Esophagus muscularis mucosa (tissue), 4 donors: ENCODE measurements at regions not wholly inside any gene's neighbourhood (a gene's known extent, or its start where the extent isn't known, plus 50 kb on each side); places are given as distances from the start of the nearest gene placed in this dataset.

Experiments
- DNase-seq: peaks from one replicate; pipeline ENCODE4 v3.0.0-alpha.2; 2017; ENCODE audit errors: extremely low spot score
- H3K27ac ChIP-seq, 4 donors: fragments of 200-600 bp; sonication (generic); replicated peaks in 1 of 4; 1 replicate in 3 of 4; 2 replicates in 1 of 4; pipeline ENCODE4 v1.5.1; 2016 to 2019; ENCODE audit warnings: mild to moderate bottlenecking in 1 of 4
- H3K27me3 ChIP-seq, 4 donors: fragments of 200-600 bp; sonication (generic); one replicate each; pipeline versions ENCODE4 v1.5.1 to v1.6.0; 2016 to 2019
- H3K36me3 ChIP-seq, 4 donors: fragments of 200-600 bp; sonication (generic); one replicate each; pipeline ENCODE4 v1.5.1; 2016 to 2019
- H3K4me1 ChIP-seq, 4 donors: fragments of 200-600 bp; sonication (generic); one replicate each; pipeline ENCODE4 v1.5.1; 2016 to 2019
- H3K4me3 ChIP-seq, 4 donors: fragments of 200-600 bp; sonication (generic); 1 replicate in 2 of 4; 2 replicates in 2 of 4; pipeline ENCODE4 v1.5.1; 2016 to 2019; ENCODE audit warnings: mild to moderate bottlenecking in 4 of 4, moderate library complexity in 1 of 4
- H3K9me3 ChIP-seq, 4 donors: fragments of 200-600 bp; sonication (generic); 1 replicate in 3 of 4; 2 replicates in 1 of 4; pipeline ENCODE4 v1.5.1; 2016 to 2019
- EP300 ChIP-seq: sonication (generic); formaldehyde crosslinking; IDR thresholded peaks from one replicate; pipeline ENCODE4 v1.6.1; 2017; ENCODE audit warnings: antibody characterized with exemption
- POLR2A ChIP-seq: fragments of 450-650 bp; IDR thresholded peaks from one replicate; pipeline ENCODE4 v1.6.1; 2017; ENCODE audit warnings: antibody characterized with exemption, moderate library complexity, mild to moderate bottlenecking, low read depth
- POLR2AphosphoS5 ChIP-seq, 2 donors: sonication (generic); formaldehyde crosslinking; IDR thresholded peaks; one replicate each; pipeline ENCODE4 v1.6.1; 2017; ENCODE audit warnings: antibody characterized with exemption in 2 of 2
- WGBS: methylation state at CpG from one replicate; pipeline ENCODE4 v1.1.5; 2018; 5-methylcytosine and 5-hydroxymethylcytosine counted together
- intact Hi-C: fragments of 100-400 bp; cut with DNase I; formaldehyde crosslinking; loops from one replicate; pipeline ENCODE4 v1.15.1; 2023
- TF ChIP-seq, protein P1 (sequence below), 3 experiments: fragments of 200-600 bp in 2 of 3; fragments of 450-650 bp in 1 of 3; sonication (generic) in 2 of 3; IDR thresholded peaks; one replicate each; pipeline ENCODE4 v1.5.1; 2017 to 2019; ENCODE audit warnings: antibody characterized with exemption in 3 of 3, mild to moderate bottlenecking in 2 of 3, moderate library complexity in 1 of 3

DNA sequence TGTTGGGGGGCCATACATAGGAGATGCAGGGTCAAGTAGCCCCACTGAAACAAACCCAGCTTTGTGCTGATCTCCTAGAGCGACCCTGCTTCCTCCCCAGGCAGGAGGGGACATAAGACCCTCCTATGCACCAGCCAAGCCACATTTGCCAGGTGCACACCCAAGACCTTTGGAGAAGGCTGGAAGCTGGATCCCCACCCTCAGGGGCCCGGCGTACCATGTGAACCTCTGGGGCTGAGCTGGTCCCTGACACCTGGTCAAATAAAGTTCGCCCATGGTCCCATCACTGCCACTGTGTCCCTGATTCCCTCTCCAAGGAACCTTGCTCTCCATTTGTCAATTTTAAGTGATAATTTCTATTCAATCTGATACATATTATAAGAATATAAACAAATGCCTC, 162.1 kb upstream of the VASH1 start:
- Histone ChIP-seq H3K4me3 (no peak overlapping the region), H3K4me1 (no peaks in the 10 kb centered on the region), H3K27ac (no peak overlapping the region), H3K9me3 (no peaks in the 10 kb centered on the region), H3K27me3 (peaks cover 0 to 4% (median 0%) of the 10 kb centered on the region in 4 donors), H3K36me3 (no peaks in the 10 kb centered on the region)
- intact Hi-C loops, result no loop called here
- WGBS, result 88% methylated on average over 4 of the region's 4 CpGs
- no peak for DNase-seq
- TF ChIP-seq POLR2AphosphoS5 (IDR thresholded peaks at IDR 0.05) (no peak), EP300 (no peak), POLR2A (no peak)
- TF ChIP-seq, protein P1, sequence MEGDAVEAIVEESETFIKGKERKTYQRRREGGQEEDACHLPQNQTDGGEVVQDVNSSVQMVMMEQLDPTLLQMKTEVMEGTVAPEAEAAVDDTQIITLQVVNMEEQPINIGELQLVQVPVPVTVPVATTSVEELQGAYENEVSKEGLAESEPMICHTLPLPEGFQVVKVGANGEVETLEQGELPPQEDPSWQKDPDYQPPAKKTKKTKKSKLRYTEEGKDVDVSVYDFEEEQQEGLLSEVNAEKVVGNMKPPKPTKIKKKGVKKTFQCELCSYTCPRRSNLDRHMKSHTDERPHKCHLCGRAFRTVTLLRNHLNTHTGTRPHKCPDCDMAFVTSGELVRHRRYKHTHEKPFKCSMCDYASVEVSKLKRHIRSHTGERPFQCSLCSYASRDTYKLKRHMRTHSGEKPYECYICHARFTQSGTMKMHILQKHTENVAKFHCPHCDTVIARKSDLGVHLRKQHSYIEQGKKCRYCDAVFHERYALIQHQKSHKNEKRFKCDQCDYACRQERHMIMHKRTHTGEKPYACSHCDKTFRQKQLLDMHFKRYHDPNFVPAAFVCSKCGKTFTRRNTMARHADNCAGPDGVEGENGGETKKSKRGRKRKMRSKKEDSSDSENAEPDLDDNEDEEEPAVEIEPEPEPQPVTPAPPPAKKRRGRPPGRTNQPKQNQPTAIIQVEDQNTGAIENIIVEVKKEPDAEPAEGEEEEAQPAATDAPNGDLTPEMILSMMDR (IDR thresholded peaks at IDR 0.05), result no peak

DNA sequence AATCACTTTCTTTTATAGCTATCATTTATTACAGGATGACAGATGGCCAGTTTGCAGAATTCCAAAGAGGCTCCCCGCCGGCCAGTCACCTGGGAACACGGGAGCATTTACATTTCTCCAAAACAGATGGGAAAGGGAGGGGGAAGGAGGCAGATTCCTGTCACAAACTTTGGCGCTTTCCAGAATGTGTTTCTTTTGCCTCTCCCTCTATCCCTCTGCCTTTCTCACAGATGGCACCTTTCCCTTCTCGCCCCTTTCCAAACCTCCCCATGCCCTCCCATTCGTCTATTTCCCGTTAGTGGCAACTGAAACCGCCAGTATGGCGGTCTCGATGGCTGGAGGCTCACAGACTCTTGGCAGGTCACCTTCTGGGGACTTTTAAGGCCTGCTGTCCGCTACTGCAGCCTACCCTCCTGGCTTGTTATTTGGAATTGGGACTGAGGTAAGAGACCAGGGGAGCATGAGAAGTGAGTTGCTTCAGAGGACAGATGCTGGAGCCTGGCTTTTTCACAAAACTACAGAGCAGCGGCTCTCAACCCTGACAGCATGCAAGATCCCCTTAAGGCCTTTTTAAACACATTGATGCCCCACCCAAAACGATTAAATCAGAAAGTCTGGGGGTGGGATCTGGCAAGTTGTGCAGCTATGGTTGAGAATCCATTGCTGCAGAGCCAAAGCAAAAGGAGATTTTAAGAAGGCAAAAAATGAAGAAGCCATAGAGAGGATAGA, 161.5 kb upstream of the VASH1 start:
- Histone ChIP-seq H3K27ac (no peak overlapping the region), H3K4me3 (no peak overlapping the region), H3K9me3 (no peaks in the 10 kb centered on the region), H3K27me3 (peaks cover 0 to 5% (median 0%) of the 10 kb centered on the region in 4 donors), H3K36me3 (no peaks in the 10 kb centered on the region), H3K4me1 (no peaks in the 10 kb centered on the region)
- 56% methylated on average over 13 of the region's 13 CpGs for WGBS
- no peak for DNase-seq
- TF ChIP-seq POLR2AphosphoS5 (IDR thresholded peaks at IDR 0.05) (no peak), EP300 (no peak), POLR2A (no peak)
- TF ChIP-seq, protein P1 (IDR thresholded peaks at IDR 0.05), result no peak
- intact Hi-C loops, result no loop called here

DNA sequence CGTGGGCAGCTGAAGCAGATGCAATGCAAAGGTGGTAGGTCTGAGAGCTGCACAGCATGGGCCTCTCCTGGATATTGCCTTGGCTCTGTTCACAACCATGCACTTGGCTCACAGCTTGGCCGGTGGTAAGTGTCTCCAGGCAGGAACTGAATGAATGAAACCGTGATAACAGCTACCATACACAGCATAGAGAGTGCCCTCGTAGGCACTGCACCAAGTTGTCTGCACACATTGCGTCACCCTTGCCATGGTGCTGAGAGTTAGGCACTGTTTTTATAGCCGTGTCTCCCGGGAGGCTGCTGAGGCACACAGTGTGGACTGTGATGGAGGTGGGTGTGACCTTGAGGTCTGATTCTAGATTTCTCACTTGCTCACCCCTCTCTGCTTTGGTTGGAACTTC, 157.6 kb upstream of the VASH1 start:
- intact Hi-C loops, result no loop called here
- WGBS, result 74% methylated on average over 7 of the region's 7 CpGs
- no peaks in the 10 kb centered on the region for H3K9me3 ChIP-seq

DNA sequence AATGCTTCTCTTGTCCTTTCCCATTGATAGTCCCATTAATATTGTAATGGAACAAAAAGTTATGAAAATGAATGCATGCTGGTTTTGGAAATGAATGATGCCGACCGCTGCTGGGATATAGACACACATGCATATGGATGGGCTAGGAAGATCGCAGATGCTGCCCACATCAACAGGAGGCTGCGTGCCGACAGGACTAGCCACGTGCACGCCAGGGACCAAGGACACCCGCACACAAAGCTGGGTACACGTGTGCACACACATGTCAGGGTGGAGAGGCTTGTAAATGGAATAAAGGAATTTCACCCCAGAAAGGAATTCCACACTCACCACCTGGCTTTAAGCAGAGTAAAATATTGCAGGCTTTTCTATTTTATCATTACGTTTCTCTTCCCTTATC, 153.8 kb upstream of the VASH1 start:
- peaks cover 0 to 8% (median 0%) of the 10 kb centered on the region in 4 donors for H3K27me3 ChIP-seq
- no peaks in the 10 kb centered on the region for H3K4me1 ChIP-seq
- no peaks in the 10 kb centered on the region for H3K9me3 ChIP-seq
- H3K4me3 ChIP-seq, result no peak overlapping the region
- TF ChIP-seq, protein P1 (IDR thresholded peaks at IDR 0.05), result no peak
- TF ChIP-seq POLR2AphosphoS5 (IDR thresholded peaks at IDR 0.05) (no peak), EP300 (no peak)
- H3K27ac ChIP-seq, result no peak overlapping the region
- no peak for DNase-seq
- intact Hi-C loops, result no loop called here
- H3K36me3 ChIP-seq, result no peaks in the 10 kb centered on the region
- 81% methylated on average over 10 of the region's 10 CpGs for whole genome bisulfite sequencing

More for the DNA sequence above, 157.6 kb upstream of the VASH1 start:
- Histone ChIP-seq H3K4me3 (no peak overlapping the region), H3K36me3 (no peaks in the 10 kb centered on the region), H3K4me1 (no peaks in the 10 kb centered on the region), H3K27me3 (peaks cover 0 to 12% (median 0%) of the 10 kb centered on the region in 4 donors), H3K27ac (no peak overlapping the region)
- TF ChIP-seq EP300 (no peak), POLR2AphosphoS5 (IDR thresholded peaks at IDR 0.05) (no peak), POLR2A (no peak)
- TF ChIP-seq, protein P1 (IDR thresholded peaks at IDR 0.05), result no peak
- no peak for DNase-seq

DNA sequence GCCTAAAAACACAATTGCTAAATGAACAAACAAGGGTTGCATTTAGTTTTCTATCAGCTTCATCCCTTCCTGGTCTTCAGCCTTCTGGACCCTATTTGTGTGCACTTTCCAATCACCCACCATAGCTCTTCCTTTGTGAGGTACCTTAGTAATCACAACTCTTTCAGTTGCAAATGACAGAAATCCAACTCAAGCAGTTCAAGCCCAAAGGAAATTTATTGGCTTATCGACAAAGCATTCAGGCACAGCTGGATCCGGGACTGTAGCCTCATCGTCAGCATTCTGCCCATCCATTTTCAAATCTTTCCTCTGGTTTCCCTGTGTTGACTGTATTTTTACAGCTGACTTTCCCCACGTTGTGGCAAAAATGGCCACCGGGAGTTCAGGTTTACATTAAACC, 148.6 kb upstream of the VASH1 start:
- WGBS, result 32% methylated on average over 5 of the region's 5 CpGs
- Histone ChIP-seq H3K27ac (no peak overlapping the region), H3K4me1 (no peaks in the 10 kb centered on the region), H3K4me3 (no peak overlapping the region), H3K9me3 (peaks cover 0 to 15% (median 15%) of the 10 kb centered on the region in 4 donors), H3K27me3 (no peaks in the 10 kb centered on the region), H3K36me3 (no peaks in the 10 kb centered on the region)
- intact Hi-C loops, result no loop called here
- no peak for DNase-seq
- TF ChIP-seq POLR2AphosphoS5 (IDR thresholded peaks at IDR 0.05) (no peak), POLR2A (no peak), EP300 (no peak)
- TF ChIP-seq, protein P1 (IDR thresholded peaks at IDR 0.05), result no peak
